HEK293 (cell line): ENCODE measurements at regions not wholly inside any gene's neighbourhood (a gene's known extent, or its start where the extent isn't known, plus 50 kb on each side); places are given as distances from the start of the nearest gene placed in this dataset.

ENCODE experiments used
- CTCF ChIA-PET: fragments of 350-600 bp; formaldehyde crosslinking; extraction: SDS; loops from one replicate; lab custom pipeline; 2021; ENCODE audit warnings: antibody characterized with exemption; lab: Yijun Ruan, JAX
- POLR2A ChIA-PET: fragments of 300-600 bp; formaldehyde crosslinking; extraction: SDS; loops from one replicate; lab custom pipeline; 2020; ENCODE audit warnings: antibody characterized with exemption, inconsistent platforms; lab: Yijun Ruan, JAX
- H3K27ac ChIP-seq: fragments of 200-500 bp; sonication (Bioruptor generic); 2 replicates; pipeline ENCODE4 v1.5.1; 2014; ENCODE audit warnings: low read depth, low read length, control low read depth, inconsistent platforms; ENCODE audit errors: extremely low read depth
- H3K36me3 ChIP-seq, 2 experiments: fragments of 200-500 bp in 1 of 2; sonication (Bioruptor generic) in 1 of 2; 1 replicate in 1 of 2; 2 replicates in 1 of 2; pipeline ENCODE4 v1.5.1; 2014 to 2017; ENCODE audit warnings: inconsistent platforms in 2 of 2, low read length in 2 of 2; ENCODE audit not compliant: control insufficient read depth in 2 of 2, insufficient read depth in 1 of 2
- H3K4me1 ChIP-seq: fragments of 200-500 bp; sonication (Bioruptor generic); 2 replicates; pipeline ENCODE4 v1.5.1; 2014; ENCODE audit warnings: mild to moderate bottlenecking, low read length, inconsistent platforms; ENCODE audit not compliant: control insufficient read depth, insufficient read depth
- H3K4me3 ChIP-seq: 2 replicates; pipeline ENCODE4 v1.5.1; 2011; ENCODE audit warnings: low read depth, mild to moderate bottlenecking, control low read depth, low read length, moderate library complexity
- H3K9me3 ChIP-seq: fragments of 200-500 bp; sonication (Bioruptor generic); 2 replicates; pipeline ENCODE4 v1.5.1; 2014; ENCODE audit warnings: low read depth, low read length, inconsistent platforms; ENCODE audit not compliant: control insufficient read depth, insufficient read depth
- GFI1B ChIP-seq: fragments of 450-650 bp; formaldehyde crosslinking; IDR thresholded peaks from 2 replicates; pipeline ENCODE4 v1.5.1; 2016; ENCODE audit warnings: missing biosample characterization, missing genetic modification characterization
- HOXC10 ChIP-seq: sonication (generic); formaldehyde crosslinking; IDR thresholded peaks from 2 replicates; pipeline ENCODE4 v1.8.1; 2023; ENCODE audit warnings: mild to moderate bottlenecking, missing genetic modification reagents
- INSM2 ChIP-seq: fragments of 450-650 bp; formaldehyde crosslinking; IDR thresholded peaks from 2 replicates; pipeline ENCODE4 v1.5.1; 2016; ENCODE audit warnings: missing biosample characterization, missing genetic modification characterization
- KLF7 ChIP-seq: fragments of 450-650 bp; formaldehyde crosslinking; IDR thresholded peaks from 2 replicates; pipeline ENCODE4 v1.5.1; 2016; ENCODE audit warnings: missing biosample characterization, missing genetic modification characterization, borderline replicate concordance
- MEIS1 ChIP-seq: sonication (generic); formaldehyde crosslinking; IDR thresholded peaks from 2 replicates; pipeline ENCODE4 v1.8.1; 2022; ENCODE audit warnings: missing genetic modification reagents, mild to moderate bottlenecking, borderline replicate concordance
- PBX3 ChIP-seq: sonication (generic); formaldehyde crosslinking; IDR thresholded peaks from 2 replicates; pipeline ENCODE4 v1.8.1; 2022; ENCODE audit warnings: mild to moderate bottlenecking, moderate library complexity, missing genetic modification reagents
- PRDM4 ChIP-seq: fragments of 450-650 bp; formaldehyde crosslinking; IDR thresholded peaks from 2 replicates; pipeline ENCODE4 v1.5.1; 2017; ENCODE audit warnings: missing biosample characterization, missing genetic modification characterization
- RBAK ChIP-seq: fragments of 450-650 bp; formaldehyde crosslinking; IDR thresholded peaks from 2 replicates; pipeline ENCODE4 v1.5.1; 2016; ENCODE audit warnings: missing biosample characterization, missing genetic modification characterization
- SCRT2 ChIP-seq: fragments of 450-650 bp; formaldehyde crosslinking; IDR thresholded peaks from 2 replicates; pipeline ENCODE4 v1.5.1; 2016; ENCODE audit warnings: missing biosample characterization, missing genetic modification characterization
- SP3 ChIP-seq: fragments of 450-650 bp; formaldehyde crosslinking; IDR thresholded peaks from 2 replicates; pipeline ENCODE4 v1.5.1; 2016; ENCODE audit warnings: missing biosample characterization, missing genetic modification characterization
- TCF7L2 ChIP-seq: IDR thresholded peaks from 2 replicates; pipeline ENCODE4 v1.6.1; 2011; ENCODE audit warnings: low read depth, mild to moderate bottlenecking, inconsistent platforms, low read length, moderate library complexity, borderline replicate concordance
- YY1 ChIP-seq: fragments of 450-650 bp; formaldehyde crosslinking; IDR thresholded peaks from 2 replicates; pipeline ENCODE4 v1.5.1; 2018; ENCODE audit warnings: missing biosample characterization, missing genetic modification characterization
- ZBTB11 ChIP-seq: fragments of 450-650 bp; formaldehyde crosslinking; conservative IDR thresholded peaks from 2 replicates; pipeline ENCODE4 v1.5.1; 2016; ENCODE audit warnings: low read depth, missing biosample characterization, missing genetic modification characterization
- ZBTB17 ChIP-seq: fragments of 450-650 bp; formaldehyde crosslinking; IDR thresholded peaks from 2 replicates; pipeline ENCODE4 v1.5.1; 2016; ENCODE audit warnings: missing biosample characterization, missing genetic modification characterization
- ZBTB48 ChIP-seq: fragments of 450-650 bp; formaldehyde crosslinking; IDR thresholded peaks from 2 replicates; pipeline ENCODE4 v1.5.1; 2016; ENCODE audit warnings: missing biosample characterization, missing genetic modification characterization
- ZFHX2 ChIP-seq: fragments of 450-650 bp; formaldehyde crosslinking; conservative IDR thresholded peaks from 2 replicates; pipeline ENCODE4 v1.5.1; 2016; ENCODE audit warnings: missing biosample characterization, missing genetic modification characterization
- ZIC2 ChIP-seq: fragments of 450-650 bp; formaldehyde crosslinking; IDR thresholded peaks from 2 replicates; pipeline ENCODE4 v1.5.1; 2016; ENCODE audit warnings: missing biosample characterization, missing genetic modification characterization
- ZNF133 ChIP-seq: fragments of 450-650 bp; formaldehyde crosslinking; IDR thresholded peaks from 2 replicates; pipeline ENCODE4 v1.5.1; 2016; ENCODE audit warnings: missing biosample characterization, missing genetic modification characterization
- ZNF157 ChIP-seq: fragments of 450-650 bp; formaldehyde crosslinking; IDR thresholded peaks from 2 replicates; pipeline ENCODE4 v1.5.1; 2016; ENCODE audit warnings: missing biosample characterization, missing genetic modification characterization
- ZNF175 ChIP-seq: fragments of 450-650 bp; formaldehyde crosslinking; IDR thresholded peaks from 2 replicates; pipeline ENCODE4 v1.5.1; 2016; ENCODE audit warnings: missing biosample characterization, missing genetic modification characterization
- ZNF202 ChIP-seq: fragments of 450-650 bp; formaldehyde crosslinking; IDR thresholded peaks from 2 replicates; pipeline ENCODE4 v1.5.1; 2016; ENCODE audit warnings: missing biosample characterization, missing genetic modification characterization, borderline replicate concordance
- ZNF350 ChIP-seq: fragments of 450-650 bp; formaldehyde crosslinking; IDR thresholded peaks from 2 replicates; pipeline ENCODE4 v1.5.0; 2017; ENCODE audit warnings: missing biosample characterization, mild to moderate bottlenecking, missing genetic modification characterization
- ZNF449 ChIP-seq: fragments of 450-650 bp; formaldehyde crosslinking; IDR thresholded peaks from 2 replicates; pipeline ENCODE4 v1.5.1; 2017; ENCODE audit warnings: missing biosample characterization, mild to moderate bottlenecking, missing genetic modification characterization, moderate library complexity
- ZNF48 ChIP-seq: fragments of 450-650 bp; formaldehyde crosslinking; IDR thresholded peaks from 2 replicates; pipeline ENCODE4 v1.5.1; 2016; ENCODE audit warnings: missing biosample characterization, missing genetic modification characterization
- ZNF521 ChIP-seq: fragments of 450-650 bp; formaldehyde crosslinking; IDR thresholded peaks from 2 replicates; pipeline ENCODE4 v1.5.1; 2017; ENCODE audit warnings: missing biosample characterization, mild to moderate bottlenecking, missing genetic modification characterization
- ZNF555 ChIP-seq: fragments of 450-650 bp; formaldehyde crosslinking; conservative IDR thresholded peaks from 2 replicates; pipeline ENCODE4 v1.5.1; 2017; ENCODE audit warnings: missing biosample characterization, mild to moderate bottlenecking, missing genetic modification characterization, inconsistent platforms
- ZNF561 ChIP-seq: fragments of 450-650 bp; IDR thresholded peaks from 2 replicates; pipeline ENCODE4 v1.5.1; 2018; ENCODE audit warnings: missing biosample characterization, missing genetic modification characterization, borderline replicate concordance
- ZNF658 ChIP-seq: fragments of 450-650 bp; formaldehyde crosslinking; IDR thresholded peaks from 2 replicates; pipeline ENCODE4; 2016; ENCODE audit warnings: missing biosample characterization, missing genetic modification characterization
- ZNF776 ChIP-seq: fragments of 450-650 bp; formaldehyde crosslinking; IDR thresholded peaks from 2 replicates; pipeline ENCODE4 v1.5.0; 2017; ENCODE audit warnings: missing biosample characterization, missing genetic modification characterization, borderline replicate concordance

GRCh38 chr4:176979416-176979815 is 186.7 kb upstream of the VEGFC start:
- POLR2A ChIA-PET, result no interaction called here
- H3K4me3 ChIP-seq, result no peak overlapping the region
- CTCF ChIA-PET, result no interaction called here
- no peaks in the 10 kb centered on the region for H3K9me3 ChIP-seq
- H3K4me1 ChIP-seq, result no peaks in the 10 kb centered on the region
- no peak overlapping the region for H3K27ac ChIP-seq
- TF ChIP-seq ZNF658 (no peak), SCRT2 (tag by site-specific recombination) (no peak), ZBTB17 (tag by site-specific recombination) (no peak), PRDM4 (tag by site-specific recombination) (no peak), ZBTB48 (no peak), TCF7L2 (no peak), SP3 (tag by site-specific recombination) (no peak), ZNF521 (no peak), ZNF175 (tag by site-specific recombination) (no peak), ZBTB11 (tag by site-specific recombination) (no peak), INSM2 (tag by site-specific recombination) (no peak), ZNF449 (tag by site-specific recombination) (no peak), ZNF561 (no peak), ZNF776 (tag by site-specific recombination) (no peak), RBAK (tag by site-specific recombination) (no peak), ZIC2 (tag by site-specific recombination) (no peak), HOXC10 (no peak), ZNF350 (no peak), ZFHX2 (no peak)
- no peaks in the 10 kb centered on the region for H3K36me3 ChIP-seq

GRCh38 chr4:176981074-176981473 is 188.4 kb upstream of the VEGFC start:
- Histone ChIP-seq H3K27ac (no peak overlapping the region), H3K9me3 (no peaks in the 10 kb centered on the region), H3K36me3 (no peaks in the 10 kb centered on the region), H3K4me1 (no peaks in the 10 kb centered on the region), H3K4me3 (no peak overlapping the region)
- CTCF ChIA-PET, result interaction anchor here (1.1 kb wide), 1 partner anchor 67 kb away, joined by 3 read pairs; no protein-coding TSS in a partner anchor
- POLR2A ChIA-PET, result no interaction called here
- TF ChIP-seq ZNF48 (no peak), KLF7 (no peak), ZNF133 (no peak), ZNF202 (tag by site-specific recombination) (no peak), PBX3 (CRISPR knock-in tag) (no peak), ZNF157 (tag by site-specific recombination) (no peak), ZNF555 (no peak), YY1 (no peak), GFI1B (tag by site-specific recombination) (no peak), MEIS1 (no peak)
